ENCODE measurements at regions not wholly inside any gene's neighbourhood (a gene's known extent, or its start where the extent isn't known, plus 50 kb on each side); places are given as distances from the start of the nearest gene placed in this dataset.

GRCh38 chr14:38554026-38554425 lies 298.1 kb upstream of the CLEC14A start:
- ChIA-PET RAD21 (ENCODE audit: low non-redundant PET in 1 of 2, low total read pairs in 2 of 2, uncharacterized antibody in 2 of 2, unreplicated experiment in 2 of 2) (no interaction called here), CTCF (no interaction called here), POLR2A (no interaction called here)
- TF ChIP-seq YY1 (IDR thresholded peaks at IDR 0.05; ENCODE audit: extremely low read depth, insufficient replicate concordance, low read depth, low read length) (no peak), EGR1 (IDR thresholded peaks at IDR 0.05; ENCODE audit: low read depth) (no peak), SP1 (IDR thresholded peaks at IDR 0.05; ENCODE audit: low read depth) (no peak)
- Histone ChIP-seq H3K36me3 (ENCODE audit: control insufficient read depth in 1 of 2, insufficient read depth in 2 of 2, low read length in 2 of 2) (no peaks in the 10 kb centered on the region), H3K4me3 (replicated peaks in 1 of 2; ENCODE audit: low read depth in 1 of 2, low read length in 2 of 2) (no peak overlapping the region), H3K79me2 (ENCODE audit: insufficient read depth, low read length) (no peaks in the 10 kb centered on the region), H3K9ac (ENCODE audit: low read length) (no peak overlapping the region), H3K4me2 (ENCODE audit: low read length) (no peak overlapping the region), H3K9me3 (ENCODE audit: control insufficient read depth in 1 of 2, insufficient read depth in 1 of 2, low read depth in 1 of 2, low read length in 2 of 2) (no peaks in the 10 kb centered on the region), H4K20me1 (ENCODE audit: insufficient read depth) (no peaks in the 10 kb centered on the region), H3K27me3 (ENCODE audit: insufficient read depth, low read length) (no peaks in the 10 kb centered on the region), H2AFZ (ENCODE audit: low read depth, low read length, poor library complexity, severe bottlenecking) (no peak overlapping the region), H3K27ac (ENCODE audit: low read depth, low read length) (no peak overlapping the region), H3K9me2 (ENCODE audit: insufficient read depth) (no peaks in the 10 kb centered on the region), H3K4me1 (ENCODE audit: control insufficient read depth in 1 of 2, insufficient read depth in 2 of 2, low read length in 2 of 2) (no peaks in the 10 kb centered on the region)
- ATAC-seq (no peak), DNase-seq (ENCODE audit: low read depth, low spot score) (no peak)
- intact Hi-C loops (cut with micrococcal nuclease) = no loop called here
- BruUV-seq (replicated peaks) = no TSS peak

DNA sequence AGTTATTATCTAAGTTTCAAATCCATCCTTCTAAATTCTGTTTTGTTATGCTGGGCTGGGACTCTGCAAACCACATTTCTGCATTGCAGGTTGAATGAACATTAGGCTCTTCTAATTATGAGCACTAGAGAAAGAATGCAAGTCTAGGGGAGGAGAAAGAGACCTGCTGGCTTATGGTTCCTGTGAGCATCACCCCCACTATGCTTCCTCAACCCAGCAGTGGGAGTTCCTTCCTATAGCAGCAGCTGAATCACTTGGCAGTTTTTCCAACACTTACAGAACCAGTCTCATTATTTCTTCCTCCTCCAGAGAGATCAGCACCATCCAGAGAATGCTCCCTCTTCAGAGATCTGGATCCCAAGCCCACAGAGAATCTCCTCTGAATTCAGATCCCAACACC lies 297.7 kb upstream of the CLEC14A start:
- intact Hi-C loops (cut with micrococcal nuclease) = no loop called here
- Histone ChIP-seq H3K9me3 (ENCODE audit: control insufficient read depth in 1 of 2, insufficient read depth in 1 of 2, low read depth in 1 of 2, low read length in 2 of 2) (no peaks in the 10 kb centered on the region), H4K20me1 (ENCODE audit: insufficient read depth) (no peaks in the 10 kb centered on the region), H3K79me2 (ENCODE audit: insufficient read depth, low read length) (no peaks in the 10 kb centered on the region), H3K27me3 (ENCODE audit: insufficient read depth, low read length) (no peaks in the 10 kb centered on the region), H3K9me2 (ENCODE audit: insufficient read depth) (no peaks in the 10 kb centered on the region), H3K27ac (ENCODE audit: low read depth, low read length) (no peak overlapping the region), H3K4me1 (ENCODE audit: control insufficient read depth in 1 of 2, insufficient read depth in 2 of 2, low read length in 2 of 2) (no peaks in the 10 kb centered on the region), H3K36me3 (ENCODE audit: control insufficient read depth in 1 of 2, insufficient read depth in 2 of 2, low read length in 2 of 2) (no peaks in the 10 kb centered on the region), H2AFZ (ENCODE audit: low read depth, low read length, poor library complexity, severe bottlenecking) (no peak overlapping the region), H3K4me2 (ENCODE audit: low read length) (no peak overlapping the region), H3K4me3 (replicated peaks in 1 of 2; ENCODE audit: low read depth in 1 of 2, low read length in 2 of 2) (no peak overlapping the region), H3K9ac (ENCODE audit: low read length) (no peak overlapping the region)
- ChIA-PET CTCF (no interaction called here), POLR2A (no interaction called here), RAD21 (ENCODE audit: low non-redundant PET in 1 of 2, low total read pairs in 2 of 2, uncharacterized antibody in 2 of 2, unreplicated experiment in 2 of 2) (no interaction called here)
- TF ChIP-seq EZH2phosphoT487 (IDR thresholded peaks at IDR 0.05; ENCODE audit: borderline replicate concordance) (no peak), CTCF (IDR thresholded peaks at IDR 0.05 in 2 of 3, conservative IDR thresholded peaks at IDR 0.05 in 1 of 3; ENCODE audit: borderline replicate concordance in 1 of 3, insufficient read depth in 1 of 3, low read depth in 2 of 3, low read length in 2 of 3) (no peak), SP1 (IDR thresholded peaks at IDR 0.05; ENCODE audit: low read depth) (no peak), EZH2 (IDR thresholded peaks at IDR 0.05) (no peak), ELF1 (IDR thresholded peaks at IDR 0.05; ENCODE audit: borderline replicate concordance, low read depth) (no peak), SRF (IDR thresholded peaks at IDR 0.05; ENCODE audit: low read depth) (no peak), ZNF274 (IDR thresholded peaks at IDR 0.05; ENCODE audit: low read depth, low read length) (no peak), JUND (IDR thresholded peaks at IDR 0.05) (no peak), POLR2AphosphoS5 (IDR thresholded peaks at IDR 0.05; ENCODE audit: low read depth, low read length) (no peak), SIN3A (IDR thresholded peaks at IDR 0.05; ENCODE audit: low read depth) (no peak), YY1 (IDR thresholded peaks at IDR 0.05; ENCODE audit: extremely low read depth, insufficient replicate concordance, low read depth, low read length) (no peak), POLR2A (IDR thresholded peaks at IDR 0.05; ENCODE audit: borderline replicate concordance, extremely low read depth, insufficient read depth, insufficient read length) (no peak), RAD21 (IDR thresholded peaks at IDR 0.05; ENCODE audit: low read depth) (no peak), MAX (IDR thresholded peaks at IDR 0.05) (no peak), EGR1 (IDR thresholded peaks at IDR 0.05; ENCODE audit: low read depth) (no peak), FOSL1 (IDR thresholded peaks at IDR 0.05; ENCODE audit: low read depth) (no peak), TCF7L2 (IDR thresholded peaks at IDR 0.05; ENCODE audit: borderline replicate concordance, extremely low read depth, insufficient read depth, insufficient read length) (no peak)
- TF ChIP-seq, protein P1, sequence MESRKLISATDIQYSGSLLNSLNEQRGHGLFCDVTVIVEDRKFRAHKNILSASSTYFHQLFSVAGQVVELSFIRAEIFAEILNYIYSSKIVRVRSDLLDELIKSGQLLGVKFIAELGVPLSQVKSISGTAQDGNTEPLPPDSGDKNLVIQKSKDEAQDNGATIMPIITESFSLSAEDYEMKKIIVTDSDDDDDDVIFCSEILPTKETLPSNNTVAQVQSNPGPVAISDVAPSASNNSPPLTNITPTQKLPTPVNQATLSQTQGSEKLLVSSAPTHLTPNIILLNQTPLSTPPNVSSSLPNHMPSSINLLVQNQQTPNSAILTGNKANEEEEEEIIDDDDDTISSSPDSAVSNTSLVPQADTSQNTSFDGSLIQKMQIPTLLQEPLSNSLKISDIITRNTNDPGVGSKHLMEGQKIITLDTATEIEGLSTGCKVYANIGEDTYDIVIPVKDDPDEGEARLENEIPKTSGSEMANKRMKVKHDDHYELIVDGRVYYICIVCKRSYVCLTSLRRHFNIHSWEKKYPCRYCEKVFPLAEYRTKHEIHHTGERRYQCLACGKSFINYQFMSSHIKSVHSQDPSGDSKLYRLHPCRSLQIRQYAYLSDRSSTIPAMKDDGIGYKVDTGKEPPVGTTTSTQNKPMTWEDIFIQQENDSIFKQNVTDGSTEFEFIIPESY (IDR thresholded peaks at IDR 0.05; ENCODE audit: extremely low read depth, insufficient replicate concordance, low read length) = no peak
- DNase-seq (ENCODE audit: low read depth, low spot score) (no peak), ATAC-seq (no peak)
- BruUV-seq (replicated peaks) = no TSS peak

Data from HCT116 (cell line).